Erythroblast (primary cell): ENCODE measurements at regions not wholly inside any gene's neighbourhood (a gene's known extent, or its start where the extent isn't known, plus 50 kb on each side); places are given as distances from the start of the nearest gene placed in this dataset.

Experiments
- GATA1 ChIP-seq: IDR thresholded peaks from 2 replicates; pipeline ENCODE4 v1.6.1; 2011; ENCODE audit warnings: low read depth, mild to moderate bottlenecking, control low read depth, low read length, moderate library complexity
- POLR2A ChIP-seq: IDR thresholded peaks from 2 replicates; pipeline ENCODE4 v1.6.1; 2011; ENCODE audit warnings: mild to moderate bottlenecking, low read length

GRCh38 chr12:42706321-42706720, 116.8 kb upstream of the PRICKLE1 start:
- TF ChIP-seq POLR2A (no peak), GATA1 (no peak)
